Astrocyte of the spinal cord (primary cell): ENCODE measurements at regions not wholly inside any gene's neighbourhood (a gene's known extent, or its start where the extent isn't known, plus 50 kb on each side); places are given as distances from the start of the nearest gene placed in this dataset.

Experiments used
- DNase-seq: peaks from one replicate; pipeline ENCODE4 v3.0.0; 2011; ENCODE audit warnings: low read depth, low spot score
- H3K4me3 ChIP-seq: 2 replicates; pipeline ENCODE4 v1.5.1; 2011; ENCODE audit warnings: low read depth, mild to moderate bottlenecking, low read length, moderate library complexity
- CTCF ChIP-seq: IDR thresholded peaks from 2 replicates; pipeline ENCODE4 v1.5.1; 2012; ENCODE audit warnings: low read depth, mild to moderate bottlenecking, low read length, inconsistent platforms
- in situ Hi-C: cut with HindIII; loops from 2 replicates; pipeline ENCODE4 v1.10.0; 2017; ENCODE audit warnings: low sequenced_read_pairs

GRCh38 chr14:84442521-84442920, 1087.4 kb upstream of the FLRT2 start:
- in situ Hi-C loops = no loop called here
- H3K4me3 ChIP-seq = no peak overlapping the region
- DNase-seq = no peak
- no peak for TF ChIP-seq CTCF

- in situ Hi-C loops = no loop called here
- TF ChIP-seq CTCF = no peak
- DNase-seq = no peak
- no peak overlapping the region for H3K4me3 ChIP-seq
Observed at GRCh38 chr14:84445486-84445885, 1084.5 kb upstream of the FLRT2 start.

- DNase-seq = no peak
- in situ Hi-C loops = no loop called here
- no peak overlapping the region for H3K4me3 ChIP-seq
- TF ChIP-seq CTCF = no peak
Observed at GRCh38 chr14:84446250-84446649, 1083.7 kb upstream of the FLRT2 start.

- peak; percentile 6 for DNase-seq
- in situ Hi-C loops = no loop called here
- TF ChIP-seq CTCF = no peak
- H3K4me3 ChIP-seq = no peak overlapping the region
Observed at GRCh38 chr14:84453307-84453950, 1076.5 kb upstream of the FLRT2 start.

- in situ Hi-C loops = no loop called here
- no peak for DNase-seq
- no peak overlapping the region for H3K4me3 ChIP-seq
- no peak for TF ChIP-seq CTCF
Observed at GRCh38 chr14:84454114-84454513, 1075.8 kb upstream of the FLRT2 start.

- no peak for DNase-seq
- H3K4me3 ChIP-seq = no peak overlapping the region
- no peak for TF ChIP-seq CTCF
- in situ Hi-C loops = no loop called here
Observed at GRCh38 chr14:84456946-84457345, 1073.0 kb upstream of the FLRT2 start.
